ENCODE measurements at regions not wholly inside any gene's neighbourhood (a gene's known extent, or its start where the extent isn't known, plus 50 kb on each side); places are given as distances from the start of the nearest gene placed in this dataset.

DNA sequence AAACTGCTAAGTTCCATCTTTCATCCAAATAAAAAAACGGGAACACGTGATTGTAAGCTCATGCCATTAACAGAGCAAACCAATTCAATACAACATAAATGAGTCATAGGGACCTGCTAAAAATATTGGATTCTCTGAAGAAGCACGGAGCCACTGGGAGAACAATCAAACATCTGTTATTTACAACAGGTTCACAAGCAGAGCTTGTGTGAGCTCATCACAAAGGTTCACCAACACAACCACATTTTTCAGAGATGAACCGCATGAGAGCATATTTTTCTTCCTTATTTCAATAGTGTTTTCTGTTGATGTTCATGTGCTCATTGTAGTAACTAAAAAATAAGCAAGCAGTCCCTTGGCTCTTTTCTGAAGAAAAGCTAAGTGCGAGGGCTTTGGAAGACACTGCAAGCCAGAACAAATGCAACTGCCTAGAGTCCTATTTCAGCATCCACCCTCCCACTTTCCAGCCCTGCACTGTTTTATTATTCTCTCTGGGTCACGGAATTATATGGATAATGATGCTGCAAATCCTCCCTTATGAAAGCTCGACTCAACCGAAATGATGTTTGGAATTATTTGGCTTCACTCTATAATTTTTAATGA, 545.8 kb downstream of the LIG4 start:
- no peak overlapping the region for H3K4me3 ChIP-seq (ENCODE audit: low read depth, low read length)
- TF ChIP-seq SALL2 (tag by site-specific recombination; IDR thresholded peaks at IDR 0.05; ENCODE audit: borderline replicate concordance) (no peak), OSR2 (tag by site-specific recombination; IDR thresholded peaks at IDR 0.05) (no peak), ZNF473 (tag by site-specific recombination; IDR thresholded peaks at IDR 0.05) (no peak)
- TF ChIP-seq, protein P1, sequence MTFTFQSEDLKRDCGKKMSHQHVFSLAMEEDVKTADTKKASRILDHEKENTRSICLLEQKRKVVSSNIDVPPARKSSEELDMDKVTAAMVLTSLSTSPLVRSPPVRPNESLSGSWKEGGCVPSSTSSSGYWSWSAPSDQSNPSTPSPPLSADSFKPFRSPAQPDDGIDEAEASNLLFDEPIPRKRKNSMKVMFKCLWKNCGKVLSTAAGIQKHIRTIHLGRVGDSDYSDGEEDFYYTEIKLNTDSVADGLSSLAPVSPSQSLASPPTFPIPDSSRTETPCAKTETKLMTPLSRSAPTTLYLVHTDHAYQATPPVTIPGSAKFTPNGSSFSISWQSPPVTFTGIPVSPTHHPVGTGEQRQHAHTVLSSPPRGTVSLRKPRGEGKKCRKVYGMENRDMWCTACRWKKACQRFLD (tag by site-specific recombination; IDR thresholded peaks at IDR 0.05): no peak
- ChIA-PET POLR2A (no interaction called here), CTCF (no interaction called here)
- no peak overlapping the region for H3K27ac ChIP-seq (ENCODE audit: extremely low read depth, low read depth, low read length)
- no peaks in the 10 kb centered on the region; the same call in 1 of the 2 replicates for H3K4me1 ChIP-seq (ENCODE audit: control insufficient read depth, insufficient read depth, low read length)
- no peaks in the 10 kb centered on the region for H3K9me3 ChIP-seq (ENCODE audit: control insufficient read depth, insufficient read depth, low read depth, low read length)
- H3K36me3 ChIP-seq (ENCODE audit: control insufficient read depth in 2 of 2, insufficient read depth in 1 of 2, low read length in 2 of 2): no peaks in the 10 kb centered on the region

DNA sequence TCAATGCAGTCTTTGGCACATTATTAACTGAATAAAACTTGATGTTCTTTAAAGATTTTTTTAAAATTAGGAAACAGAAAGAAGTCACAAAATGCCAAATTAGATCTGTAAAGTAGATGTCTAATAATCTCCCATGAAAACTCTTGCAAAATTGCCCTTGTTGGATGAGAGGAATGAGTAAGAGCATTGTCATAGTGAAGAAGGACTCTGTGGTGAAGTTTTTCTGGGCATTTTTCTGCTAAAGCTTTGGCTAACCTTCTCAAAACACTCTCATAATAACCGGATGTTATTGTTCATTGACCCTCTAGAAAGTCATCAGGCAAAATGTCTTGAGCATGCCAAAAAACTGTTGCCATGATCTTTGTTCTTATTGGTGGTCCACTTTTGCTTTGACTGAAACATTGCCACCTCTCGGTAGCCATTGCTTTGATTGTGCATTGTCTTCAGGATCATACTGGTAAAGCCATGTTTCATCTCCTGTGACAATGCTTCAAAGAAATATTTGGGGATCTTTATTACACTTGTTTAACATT, 549.3 kb downstream of the LIG4 start:
- H3K27ac ChIP-seq (ENCODE audit: extremely low read depth, low read depth, low read length): no peak overlapping the region
- no peak for TF ChIP-seq HOXC10 (CRISPR knock-in tag; IDR thresholded peaks at IDR 0.05)
- TF ChIP-seq PATZ1 (tag by site-specific recombination; IDR thresholded peaks at IDR 0.05): no peak
- peak; percentile 50 for TF ChIP-seq SETDB1 (IDR thresholded peaks at IDR 0.05; ENCODE audit: insufficient read length, low read length)
- TF ChIP-seq, protein P2, sequence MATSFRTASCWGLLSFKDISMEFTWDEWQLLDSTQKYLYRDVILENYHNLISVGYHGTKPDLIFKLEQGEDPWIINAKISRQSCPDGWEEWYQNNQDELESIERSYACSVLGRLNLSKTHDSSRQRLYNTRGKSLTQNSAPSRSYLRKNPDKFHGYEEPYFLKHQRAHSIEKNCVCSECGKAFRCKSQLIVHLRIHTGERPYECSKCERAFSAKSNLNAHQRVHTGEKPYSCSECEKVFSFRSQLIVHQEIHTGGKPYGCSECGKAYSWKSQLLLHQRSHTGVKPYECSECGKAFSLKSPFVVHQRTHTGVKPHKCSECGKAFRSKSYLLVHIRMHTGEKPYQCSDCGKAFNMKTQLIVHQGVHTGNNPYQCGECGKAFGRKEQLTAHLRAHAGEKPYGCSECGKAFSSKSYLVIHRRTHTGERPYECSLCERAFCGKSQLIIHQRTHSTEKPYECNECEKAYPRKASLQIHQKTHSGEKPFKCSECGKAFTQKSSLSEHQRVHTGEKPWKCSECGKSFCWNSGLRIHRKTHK (tag by site-specific recombination; IDR thresholded peaks at IDR 0.05): no peak
- ChIA-PET CTCF (interaction anchor here (1.1 kb wide), 1 partner anchor 16 kb away, joined by 4 read pairs; no protein-coding TSS in a partner anchor), POLR2A (no interaction called here)
- H3K4me1 ChIP-seq (ENCODE audit: control insufficient read depth, insufficient read depth, low read length): no peaks in the 10 kb centered on the region; the same call in 1 of the 2 replicates
- H3K9me3 ChIP-seq (ENCODE audit: control insufficient read depth, insufficient read depth, low read depth, low read length): no peaks in the 10 kb centered on the region
- no peak overlapping the region for H3K4me3 ChIP-seq (ENCODE audit: low read depth, low read length)
- H3K36me3 ChIP-seq (ENCODE audit: control insufficient read depth in 2 of 2, insufficient read depth in 1 of 2, low read length in 2 of 2): no peaks in the 10 kb centered on the region

DNA sequence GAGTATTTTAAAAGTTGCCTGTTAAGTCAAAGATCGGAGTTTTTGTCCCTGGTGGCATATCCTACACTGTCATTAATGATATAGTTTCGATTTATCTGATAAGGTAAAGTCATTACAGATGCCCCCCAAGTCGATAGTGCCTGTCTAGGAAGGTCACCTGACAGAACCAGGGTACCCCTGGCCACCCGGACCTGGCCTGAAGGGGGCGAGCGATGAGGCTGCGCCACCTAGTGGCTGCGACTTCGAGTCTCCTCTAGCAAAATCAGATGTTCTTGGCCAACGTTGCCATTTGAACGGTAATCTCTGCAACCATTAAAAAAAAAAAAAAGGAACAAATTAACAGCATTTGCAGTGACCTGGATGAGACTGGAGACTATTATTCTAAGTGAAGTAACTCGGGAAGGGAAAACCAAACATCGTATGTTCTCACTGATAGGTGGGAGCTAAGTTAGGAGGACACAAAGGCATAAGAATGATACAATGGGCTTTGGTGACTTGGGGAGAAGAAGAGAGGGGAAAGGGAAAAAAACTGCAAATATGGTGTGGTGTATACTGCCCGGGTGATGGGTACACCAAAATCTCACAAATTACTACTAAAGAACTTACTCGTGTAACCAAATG, 565.1 kb downstream of the LIG4 start:
- no peaks in the 10 kb centered on the region for H3K9me3 ChIP-seq (ENCODE audit: control insufficient read depth, insufficient read depth, low read depth, low read length)
- peak; percentile 39 for TF ChIP-seq ZNF654 (tag by site-specific recombination; IDR thresholded peaks at IDR 0.05; ENCODE audit: low read depth)
- TF ChIP-seq, protein P3, sequence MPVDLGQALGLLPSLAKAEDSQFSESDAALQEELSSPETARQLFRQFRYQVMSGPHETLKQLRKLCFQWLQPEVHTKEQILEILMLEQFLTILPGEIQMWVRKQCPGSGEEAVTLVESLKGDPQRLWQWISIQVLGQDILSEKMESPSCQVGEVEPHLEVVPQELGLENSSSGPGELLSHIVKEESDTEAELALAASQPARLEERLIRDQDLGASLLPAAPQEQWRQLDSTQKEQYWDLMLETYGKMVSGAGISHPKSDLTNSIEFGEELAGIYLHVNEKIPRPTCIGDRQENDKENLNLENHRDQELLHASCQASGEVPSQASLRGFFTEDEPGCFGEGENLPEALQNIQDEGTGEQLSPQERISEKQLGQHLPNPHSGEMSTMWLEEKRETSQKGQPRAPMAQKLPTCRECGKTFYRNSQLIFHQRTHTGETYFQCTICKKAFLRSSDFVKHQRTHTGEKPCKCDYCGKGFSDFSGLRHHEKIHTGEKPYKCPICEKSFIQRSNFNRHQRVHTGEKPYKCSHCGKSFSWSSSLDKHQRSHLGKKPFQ (tag by site-specific recombination; IDR thresholded peaks at IDR 0.05): no peak
- H3K4me1 ChIP-seq (ENCODE audit: control insufficient read depth, insufficient read depth, low read length): no peaks in the 10 kb centered on the region
- ChIA-PET POLR2A (no interaction called here), CTCF (interaction anchor here (0.6 to 2.4 kb wide), 21 partner anchors 11 to 793 kb away, joined by 3 to 24 read pairs (median 3); no protein-coding TSS in a partner anchor)
- no peak overlapping the region for H3K4me3 ChIP-seq (ENCODE audit: low read depth, low read length)
- H3K36me3 ChIP-seq (ENCODE audit: control insufficient read depth in 2 of 2, insufficient read depth in 1 of 2, low read length in 2 of 2): no peaks in the 10 kb centered on the region
- no peak overlapping the region for H3K27ac ChIP-seq (ENCODE audit: extremely low read depth, low read depth, low read length)
